HG03354 (cell line): ENCODE measurements at regions not wholly inside any gene's neighbourhood (a gene's known extent, or its start where the extent isn't known, plus 50 kb on each side); places are given as distances from the start of the nearest gene placed in this dataset.

Source experiments
- ATAC-seq: cut with Tn5 transposase; IDR thresholded peaks from one replicate; pipeline ENCODE4 v1.9.1; 2021; ENCODE audit warnings: mild to moderate bottlenecking; ENCODE audit not compliant: unreplicated experiment, poor library complexity, severe bottlenecking

GRCh38 chr1:21349693-21350092 lies 59.4 kb upstream of the ECE1 start:
- ATAC-seq = no peak

GRCh38 chr1:21347072-21347581 lies 56.9 kb upstream of the ECE1 start:
- ATAC-seq = no peak

- ATAC-seq = no peak
Observed at GRCh38 chr1:21346365-21347071, 56.3 kb upstream of the ECE1 start.

- ATAC-seq = peak; percentile 21
Observed at GRCh38 chr1:21344750-21345443, 54.6 kb upstream of the ECE1 start.

GRCh38 chr1:21344098-21344749 lies 54.0 kb upstream of the ECE1 start:
- no peak for ATAC-seq

GRCh38 chr1:21342961-21343838 lies 52.9 kb upstream of the ECE1 start:
- ATAC-seq = no peak

- no peak for ATAC-seq
Observed at GRCh38 chr1:21341517-21342078, 51.3 kb upstream of the ECE1 start.

GRCh38 chr1:21341022-21341421 lies 50.8 kb upstream of the ECE1 start:
- ATAC-seq = no peak

GRCh38 chr1:21340230-21340945 lies 50.1 kb upstream of the ECE1 start:
- no peak for ATAC-seq
